ENCODE measurements at regions not wholly inside any gene's neighbourhood (a gene's known extent, or its start where the extent isn't known, plus 50 kb on each side); places are given as distances from the start of the nearest gene placed in this dataset.

DNA sequence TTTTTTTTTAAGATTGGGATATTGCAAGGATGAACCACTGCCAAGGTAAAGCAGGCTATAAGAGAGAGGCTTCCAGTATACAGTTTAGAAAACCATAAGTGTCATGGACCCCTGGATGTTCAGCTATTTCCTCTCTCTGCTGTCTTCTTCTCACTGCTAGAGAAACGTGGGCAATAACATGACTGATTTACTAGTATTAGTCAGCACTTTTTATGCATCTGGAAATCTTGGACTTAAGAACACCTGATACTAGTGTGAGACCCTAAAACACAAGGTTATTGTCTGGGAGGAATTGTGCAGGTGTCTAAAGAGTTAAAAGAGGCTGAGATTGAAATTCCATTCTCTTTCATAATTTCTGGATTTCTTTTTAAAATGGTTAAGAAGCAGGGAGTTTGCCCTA is 460.6 kb upstream of the MCTP2 start:
- Histone ChIP-seq H3K4me3 (ENCODE audit: extremely low read depth in 1 of 4, insufficient read depth in 2 of 4, low read depth in 3 of 4, low read length in 4 of 4) (no peak overlapping the region), H3K23me2 (ENCODE audit: low read depth, low read length) (no peaks in the 10 kb centered on the region), H4K5ac (ENCODE audit: insufficient read length, low read depth, low read length) (no peak overlapping the region), H3K27ac (ENCODE audit: low read depth, low read length) (no peak overlapping the region), H3K14ac (ENCODE audit: insufficient read length) (no peak overlapping the region), H3K9ac (replicated peaks in 1 of 4; ENCODE audit: extremely low read depth in 1 of 4, low read depth in 3 of 4, low read length in 3 of 4) (no peak overlapping the region), H3K79me1 (ENCODE audit: low read depth, low read length) (no peaks in the 10 kb centered on the region), H3K23ac (ENCODE audit: insufficient read length) (no peak overlapping the region), H2AK5ac (ENCODE audit: low read depth, low read length) (no peak overlapping the region), H2BK12ac (ENCODE audit: low read depth, low read length) (no peak overlapping the region), H3K36me3 (ENCODE audit: control insufficient read depth in 2 of 4, insufficient read depth in 4 of 4, low read length in 3 of 4) (no peaks in the 10 kb centered on the region), H4K91ac (replicated peaks; ENCODE audit: insufficient read length, low read length) (no peak overlapping the region), H3K27me3 (replicated peaks in 1 of 4; ENCODE audit: control insufficient read depth in 3 of 4, extremely low read depth in 1 of 4, insufficient read depth in 3 of 4, low read length in 3 of 4) (no peaks in the 10 kb centered on the region), H2BK120ac (replicated peaks; ENCODE audit: low read depth, low read length) (no peak overlapping the region), H2BK15ac (ENCODE audit: low read length) (no peak overlapping the region), H3K18ac (ENCODE audit: extremely low read depth, low read length) (no peak overlapping the region), H3K4ac (replicated peaks; ENCODE audit: insufficient read length, low read depth, low read length) (no peak overlapping the region), H3K79me2 (ENCODE audit: control insufficient read depth in 1 of 2, insufficient read depth in 2 of 2, low read length in 2 of 2) (no peaks in the 10 kb centered on the region), H2BK20ac (ENCODE audit: low read length) (no peak overlapping the region), H4K20me1 (replicated peaks in 1 of 2; ENCODE audit: control insufficient read depth in 1 of 2, insufficient read depth in 2 of 2, low read length in 2 of 2) (no peaks in the 10 kb centered on the region), H3K4me1 (replicated peaks in 1 of 4; ENCODE audit: control insufficient read depth in 3 of 4, insufficient read depth in 4 of 4, low read length in 3 of 4) (peaks cover 0 to 3% (median 0%) of the 10 kb centered on the region in 4 experiments; a peak in 1 of 7 replicates), H2BK5ac (ENCODE audit: low read depth, low read length) (no peak overlapping the region), H2AFZ (ENCODE audit: low read length) (no peak overlapping the region), H3K56ac (replicated peaks; ENCODE audit: insufficient read length, low read depth, low read length) (no peak overlapping the region), H4K8ac (ENCODE audit: extremely low read depth, insufficient read depth, low read length) (no peak overlapping the region), H3K4me2 (ENCODE audit: insufficient read depth in 1 of 2, low read depth in 2 of 2, low read length in 2 of 2) (no peak overlapping the region), H3K9me3 (ENCODE audit: insufficient read depth in 2 of 2, low read depth in 1 of 2, low read length in 1 of 2) (no peaks in the 10 kb centered on the region)
- POLR2A ChIA-PET (ENCODE audit: partially characterized antibody): no interaction called here
- CTCF ChIA-PET (ENCODE audit: partially characterized antibody): interaction anchor here (1.0 to 1.5 kb wide), 3 partner anchors 10 to 236 kb away, joined by 3 to 5 read pairs (median 3); no protein-coding TSS in a partner anchor
- WGBS, 2 experiments (ENCODE audit: extremely low coverage in 1 of 2, insufficient coverage in 1 of 2, insufficient read length in 1 of 2, insufficient replicate concordance in 2 of 2, low coverage in 1 of 2, low lambda C conversion rate in 2 of 2, missing lambda C conversion rate in 1 of 2): 90% methylated on average over 1 of the region's 1 CpG; no CpG with 5 or more reads in 1 of the 2 experiments
- DNase-seq (ENCODE audit: low read depth in 1 of 2, low spot score in 2 of 2) (no peak), FAIRE-seq (no peak)
- TF ChIP-seq BACH1 (IDR thresholded peaks at IDR 0.05; ENCODE audit: low read length) (no peak), TBP (IDR thresholded peaks at IDR 0.05; ENCODE audit: low read depth, low read length) (no peak), KDM5A (IDR thresholded peaks at IDR 0.05; ENCODE audit: low read length) (no peak), RNF2 (IDR thresholded peaks at IDR 0.05; ENCODE audit: borderline replicate concordance, low read depth, low read length, missing control alignments, poor library complexity, severe bottlenecking) (no peak), PHF8 (conservative IDR thresholded peaks at IDR 0.05; ENCODE audit: low read depth, low read length) (no peak), TAF1 (IDR thresholded peaks at IDR 0.05; ENCODE audit: low read depth, low read length) (no peak), CBX8 (IDR thresholded peaks at IDR 0.05; ENCODE audit: borderline replicate concordance, low read depth, low read length) (no peak), RBBP5 (IDR thresholded peaks at IDR 0.05; ENCODE audit: borderline replicate concordance, low read depth, low read length) (no peak), CEBPB (IDR thresholded peaks at IDR 0.05; ENCODE audit: low read depth, low read length) (no peak), POLR2A (IDR thresholded peaks at IDR 0.05; ENCODE audit: control extremely low read depth in 1 of 2, low read depth in 2 of 2, low read length in 2 of 2) (no peak), GTF2F1 (IDR thresholded peaks at IDR 0.05; ENCODE audit: borderline replicate concordance, low read depth, low read length) (no peak)
- TF ChIP-seq, protein P1, sequence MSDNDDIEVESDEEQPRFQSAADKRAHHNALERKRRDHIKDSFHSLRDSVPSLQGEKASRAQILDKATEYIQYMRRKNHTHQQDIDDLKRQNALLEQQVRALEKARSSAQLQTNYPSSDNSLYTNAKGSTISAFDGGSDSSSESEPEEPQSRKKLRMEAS (IDR thresholded peaks at IDR 0.05): no peak
- TF ChIP-seq, protein P2, sequence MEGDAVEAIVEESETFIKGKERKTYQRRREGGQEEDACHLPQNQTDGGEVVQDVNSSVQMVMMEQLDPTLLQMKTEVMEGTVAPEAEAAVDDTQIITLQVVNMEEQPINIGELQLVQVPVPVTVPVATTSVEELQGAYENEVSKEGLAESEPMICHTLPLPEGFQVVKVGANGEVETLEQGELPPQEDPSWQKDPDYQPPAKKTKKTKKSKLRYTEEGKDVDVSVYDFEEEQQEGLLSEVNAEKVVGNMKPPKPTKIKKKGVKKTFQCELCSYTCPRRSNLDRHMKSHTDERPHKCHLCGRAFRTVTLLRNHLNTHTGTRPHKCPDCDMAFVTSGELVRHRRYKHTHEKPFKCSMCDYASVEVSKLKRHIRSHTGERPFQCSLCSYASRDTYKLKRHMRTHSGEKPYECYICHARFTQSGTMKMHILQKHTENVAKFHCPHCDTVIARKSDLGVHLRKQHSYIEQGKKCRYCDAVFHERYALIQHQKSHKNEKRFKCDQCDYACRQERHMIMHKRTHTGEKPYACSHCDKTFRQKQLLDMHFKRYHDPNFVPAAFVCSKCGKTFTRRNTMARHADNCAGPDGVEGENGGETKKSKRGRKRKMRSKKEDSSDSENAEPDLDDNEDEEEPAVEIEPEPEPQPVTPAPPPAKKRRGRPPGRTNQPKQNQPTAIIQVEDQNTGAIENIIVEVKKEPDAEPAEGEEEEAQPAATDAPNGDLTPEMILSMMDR (IDR thresholded peaks at IDR 0.05; ENCODE audit: control extremely low read depth in 1 of 3, insufficient read depth in 1 of 3, low read depth in 1 of 3, low read length in 3 of 3): no peak

All from H1 (cell line).